ENCODE measurements at regions not wholly inside any gene's neighbourhood (a gene's known extent, or its start where the extent isn't known, plus 50 kb on each side); places are given as distances from the start of the nearest gene placed in this dataset.
"Not testable (repeated sequence)": the region's sequence is repeated elsewhere in the genome, so short reads cannot be mapped to it uniquely, and the experiment has no call there.

DNA sequence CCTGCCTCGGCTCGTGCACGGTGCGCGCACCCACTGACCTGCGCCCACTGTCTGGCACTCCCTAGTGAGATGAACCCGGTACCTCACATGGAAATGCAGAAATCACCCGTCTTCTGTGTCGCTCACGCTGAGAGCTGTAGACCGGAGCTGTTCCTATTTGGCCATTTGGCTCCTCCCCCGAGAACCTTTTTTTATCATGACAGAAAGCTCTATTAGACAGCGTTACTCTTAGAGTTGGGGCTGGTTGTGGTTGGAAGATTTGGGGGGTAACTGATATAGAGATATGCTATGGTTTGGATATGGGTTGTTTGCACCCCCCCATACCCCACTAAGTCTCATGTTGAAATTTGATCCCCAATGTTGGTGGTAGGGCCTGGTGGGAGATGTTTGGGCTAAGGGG, 226.2 kb downstream of the LRRC70 start:
- TF ChIP-seq POLR2A (IDR thresholded peaks at IDR 0.05; ENCODE audit: low read length); GATA1 (IDR thresholded peaks at IDR 0.05; ENCODE audit: low read depth, low read length): not testable (repeated sequence)
